ENCODE measurements at regions not wholly inside any gene's neighbourhood (a gene's known extent, or its start where the extent isn't known, plus 50 kb on each side); places are given as distances from the start of the nearest gene placed in this dataset.
A peak's percentile ranks its signal among the peaks of the same experiment; 100 is the strongest.

DNA sequence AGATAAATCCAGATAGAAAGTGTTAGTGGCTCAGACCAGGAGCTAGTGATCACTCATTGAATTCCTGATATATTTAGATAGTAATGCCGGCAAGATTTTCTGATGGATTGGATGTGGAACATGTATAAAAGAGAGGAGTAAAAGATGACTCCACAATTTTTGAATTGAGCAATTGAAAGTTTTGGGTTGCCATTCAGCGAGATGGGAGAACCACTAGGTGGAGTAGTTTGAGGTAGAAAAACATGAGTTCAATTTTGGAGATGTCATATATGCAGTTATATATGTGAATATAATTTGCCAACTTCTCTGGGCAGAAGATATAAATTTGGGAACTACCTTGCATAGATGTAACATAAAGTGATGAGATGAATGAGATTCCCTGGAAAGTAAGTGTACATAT lies 502.5 kb upstream of the SEMA6A start:
- TF ChIP-seq, protein P1, sequence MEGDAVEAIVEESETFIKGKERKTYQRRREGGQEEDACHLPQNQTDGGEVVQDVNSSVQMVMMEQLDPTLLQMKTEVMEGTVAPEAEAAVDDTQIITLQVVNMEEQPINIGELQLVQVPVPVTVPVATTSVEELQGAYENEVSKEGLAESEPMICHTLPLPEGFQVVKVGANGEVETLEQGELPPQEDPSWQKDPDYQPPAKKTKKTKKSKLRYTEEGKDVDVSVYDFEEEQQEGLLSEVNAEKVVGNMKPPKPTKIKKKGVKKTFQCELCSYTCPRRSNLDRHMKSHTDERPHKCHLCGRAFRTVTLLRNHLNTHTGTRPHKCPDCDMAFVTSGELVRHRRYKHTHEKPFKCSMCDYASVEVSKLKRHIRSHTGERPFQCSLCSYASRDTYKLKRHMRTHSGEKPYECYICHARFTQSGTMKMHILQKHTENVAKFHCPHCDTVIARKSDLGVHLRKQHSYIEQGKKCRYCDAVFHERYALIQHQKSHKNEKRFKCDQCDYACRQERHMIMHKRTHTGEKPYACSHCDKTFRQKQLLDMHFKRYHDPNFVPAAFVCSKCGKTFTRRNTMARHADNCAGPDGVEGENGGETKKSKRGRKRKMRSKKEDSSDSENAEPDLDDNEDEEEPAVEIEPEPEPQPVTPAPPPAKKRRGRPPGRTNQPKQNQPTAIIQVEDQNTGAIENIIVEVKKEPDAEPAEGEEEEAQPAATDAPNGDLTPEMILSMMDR (IDR thresholded peaks at IDR 0.05), result peak; percentile 78
- Mint-ChIP-seq H3K4me3 (ENCODE audit: unreplicated experiment) (no peak overlapping the region), H3K27ac (ENCODE audit: unreplicated experiment) (no peak overlapping the region), H3K4me1 (ENCODE audit: low read depth) (no peaks in the 10 kb centered on the region), H3K36me3 (ENCODE audit: low read depth) (no peaks in the 10 kb centered on the region), H3K9me3 (ENCODE audit: low read depth) (peaks cover under 1% of the 10 kb centered on the region), H3K27me3 (ENCODE audit: low read depth) (no peaks in the 10 kb centered on the region)
- no peak for DNase-seq (ENCODE audit: low spot score)

DNA sequence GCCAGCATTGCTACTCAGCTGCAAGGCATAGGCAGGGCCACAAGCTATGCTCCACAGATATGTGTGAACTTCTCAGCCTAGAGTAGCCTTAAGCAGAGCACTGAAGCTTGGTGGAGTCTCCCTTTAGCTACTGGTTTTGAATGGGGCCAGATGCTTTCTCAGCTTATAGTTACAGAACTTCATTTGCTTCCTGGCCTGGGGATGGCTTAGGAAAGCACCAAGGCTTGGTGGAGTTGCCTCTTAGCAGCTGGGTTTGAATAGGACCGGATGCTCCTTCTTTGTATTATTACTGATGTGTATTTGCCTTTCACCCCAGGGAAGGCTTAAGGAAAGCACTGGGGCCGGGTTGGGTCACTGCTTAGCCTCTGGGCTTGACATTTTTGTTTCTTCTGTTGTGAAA lies 497.8 kb upstream of the SEMA6A start:
- Mint-ChIP-seq H3K4me1 (ENCODE audit: low read depth) (no peaks in the 10 kb centered on the region), H3K9me3 (ENCODE audit: low read depth) (peaks cover 12% of the 10 kb centered on the region), H3K36me3 (ENCODE audit: low read depth) (peaks cover 1% of the 10 kb centered on the region), H3K27me3 (ENCODE audit: low read depth) (no peaks in the 10 kb centered on the region), H3K27ac (ENCODE audit: unreplicated experiment) (no peak overlapping the region), H3K4me3 (ENCODE audit: unreplicated experiment) (no peak overlapping the region)
- DNase-seq (ENCODE audit: low spot score), result no peak
- TF ChIP-seq, protein P1 (IDR thresholded peaks at IDR 0.05), result no peak

DNA sequence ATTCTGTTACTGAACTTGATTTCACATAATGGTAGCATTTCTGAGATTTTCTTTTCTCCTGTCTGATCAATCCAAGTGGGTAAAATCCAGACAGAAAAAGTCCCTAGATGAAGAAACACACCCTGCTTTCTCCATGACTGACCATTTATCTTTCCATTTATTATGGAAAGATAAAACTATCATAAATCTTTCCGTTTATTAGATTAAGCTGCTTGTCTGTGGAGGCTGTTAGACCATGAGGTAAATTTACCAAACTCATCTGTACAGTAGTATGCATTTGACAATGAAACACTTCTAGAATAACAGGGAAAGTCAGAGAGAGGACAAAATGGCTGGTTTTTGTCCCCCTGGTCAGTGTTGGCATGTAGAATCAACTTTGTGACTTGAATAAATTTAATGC lies 491.2 kb upstream of the SEMA6A start:
- no peaks in the 10 kb centered on the region for H3K36me3 Mint-ChIP-seq (ENCODE audit: low read depth)
- no peaks in the 10 kb centered on the region for H3K4me1 Mint-ChIP-seq (ENCODE audit: low read depth)
- no peaks in the 10 kb centered on the region for H3K27me3 Mint-ChIP-seq (ENCODE audit: low read depth)
- H3K9me3 Mint-ChIP-seq (ENCODE audit: low read depth), result peaks cover 2% of the 10 kb centered on the region
- H3K4me3 Mint-ChIP-seq (ENCODE audit: unreplicated experiment), result no peak overlapping the region
- no peak overlapping the region for H3K27ac Mint-ChIP-seq (ENCODE audit: unreplicated experiment)
- TF ChIP-seq, protein P1 (IDR thresholded peaks at IDR 0.05), result no peak
- no peak for DNase-seq (ENCODE audit: low spot score)

DNA sequence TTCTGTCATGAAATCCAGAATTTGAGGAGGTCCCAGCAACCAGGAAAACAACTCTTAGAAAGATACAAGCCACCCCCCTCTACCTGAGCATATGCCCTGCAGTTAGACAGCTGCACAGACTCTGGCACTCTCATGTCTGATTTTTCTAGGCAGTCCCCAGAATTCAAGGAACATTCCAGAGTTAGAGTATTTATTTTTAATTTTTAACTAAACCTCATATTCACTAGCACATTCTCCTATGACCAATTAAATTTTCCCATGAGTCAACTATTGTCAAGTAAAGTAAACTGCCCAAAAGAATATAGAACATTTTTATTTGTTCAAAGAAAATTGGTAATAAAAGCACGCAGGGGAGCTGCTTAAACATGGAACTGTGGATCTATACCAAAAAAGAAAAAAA lies 490.5 kb upstream of the SEMA6A start:
- Mint-ChIP-seq H3K36me3 (ENCODE audit: low read depth) (no peaks in the 10 kb centered on the region), H3K9me3 (ENCODE audit: low read depth) (peaks cover 4% of the 10 kb centered on the region), H3K4me3 (ENCODE audit: unreplicated experiment) (no peak overlapping the region), H3K27me3 (ENCODE audit: low read depth) (no peaks in the 10 kb centered on the region), H3K27ac (ENCODE audit: unreplicated experiment) (no peak overlapping the region), H3K4me1 (ENCODE audit: low read depth) (no peaks in the 10 kb centered on the region)
- TF ChIP-seq, protein P1 (IDR thresholded peaks at IDR 0.05), result no peak
- no peak for DNase-seq (ENCODE audit: low spot score)

DNA sequence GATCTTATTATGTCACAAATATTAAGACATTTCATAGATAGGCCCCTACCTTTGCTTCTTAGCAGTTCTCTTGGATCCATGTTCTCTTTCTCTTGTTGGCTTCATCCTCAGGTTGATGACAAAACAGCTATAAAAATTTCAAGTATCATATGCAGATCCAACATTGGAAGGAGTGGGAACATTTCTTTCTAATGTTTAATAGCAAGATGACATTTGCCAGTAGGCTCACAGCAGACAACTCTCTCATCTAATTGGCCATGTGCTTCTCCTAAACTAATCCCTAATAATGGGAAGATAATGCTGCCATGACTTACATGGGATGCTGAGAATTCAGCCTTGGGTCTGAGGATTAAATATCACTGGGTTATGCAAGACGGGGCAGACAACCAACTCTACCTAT lies 485.5 kb upstream of the SEMA6A start:
- no peaks in the 10 kb centered on the region for H3K36me3 Mint-ChIP-seq (ENCODE audit: low read depth)
- H3K27ac Mint-ChIP-seq (ENCODE audit: unreplicated experiment), result no peak overlapping the region
- H3K4me3 Mint-ChIP-seq (ENCODE audit: unreplicated experiment), result no peak overlapping the region
- no peak for DNase-seq (ENCODE audit: low spot score)
- peaks cover 2% of the 10 kb centered on the region for H3K9me3 Mint-ChIP-seq (ENCODE audit: low read depth)
- H3K4me1 Mint-ChIP-seq (ENCODE audit: low read depth), result no peaks in the 10 kb centered on the region
- TF ChIP-seq, protein P1 (IDR thresholded peaks at IDR 0.05), result no peak
- H3K27me3 Mint-ChIP-seq (ENCODE audit: low read depth), result no peaks in the 10 kb centered on the region
